Activated T-helper 9 cell treated with anti-CD3 and anti-CD28 coated beads, Interleukin-2, amount 50 U/mL, for 16 hours (primary cell): ENCODE measurements at regions not wholly inside any gene's neighbourhood (a gene's known extent, or its start where the extent isn't known, plus 50 kb on each side); places are given as distances from the start of the nearest gene placed in this dataset.
"Not testable (repeated sequence)": the region's sequence is repeated elsewhere in the genome, so short reads cannot be mapped to it uniquely, and the experiment has no call there.

Experiments used
- DNase-seq: peaks from one replicate; pipeline ENCODE4 v3.0.0-alpha.2; 2020; ENCODE audit warnings: low read depth

DNA sequence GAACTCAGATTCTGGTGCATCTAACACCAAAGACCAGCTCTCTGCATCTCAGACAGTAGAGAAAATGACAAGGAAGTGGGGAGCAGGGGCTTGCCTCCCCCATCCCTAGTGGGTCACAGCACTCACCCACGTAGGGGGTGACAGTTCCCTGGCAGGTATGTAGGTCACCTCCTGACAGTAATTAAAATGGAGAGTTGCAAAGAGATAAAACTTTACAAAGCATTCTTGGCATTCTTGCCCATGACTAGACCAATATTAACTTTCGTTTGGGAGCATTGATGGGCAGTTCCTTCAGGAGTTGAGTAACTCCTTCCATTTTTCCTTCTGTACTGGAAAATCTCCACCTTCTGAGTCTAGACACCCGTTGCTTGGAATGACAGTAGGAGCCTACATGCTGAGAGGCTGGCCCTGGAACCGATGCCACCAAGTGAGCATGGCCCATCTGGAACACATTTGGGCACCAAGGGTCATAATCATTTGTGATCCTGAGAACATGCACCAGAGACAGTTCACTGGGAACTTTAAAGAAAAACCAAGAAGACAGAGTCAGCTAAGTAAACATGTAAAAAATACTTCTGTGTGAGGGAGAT lies 81.5 kb upstream of the MSX2 start:
- DNase-seq, result no peak

- no peak for DNase-seq
Observed at GRCh38 chr5:174644436-174644835, 79.9 kb upstream of the MSX2 start.

DNA sequence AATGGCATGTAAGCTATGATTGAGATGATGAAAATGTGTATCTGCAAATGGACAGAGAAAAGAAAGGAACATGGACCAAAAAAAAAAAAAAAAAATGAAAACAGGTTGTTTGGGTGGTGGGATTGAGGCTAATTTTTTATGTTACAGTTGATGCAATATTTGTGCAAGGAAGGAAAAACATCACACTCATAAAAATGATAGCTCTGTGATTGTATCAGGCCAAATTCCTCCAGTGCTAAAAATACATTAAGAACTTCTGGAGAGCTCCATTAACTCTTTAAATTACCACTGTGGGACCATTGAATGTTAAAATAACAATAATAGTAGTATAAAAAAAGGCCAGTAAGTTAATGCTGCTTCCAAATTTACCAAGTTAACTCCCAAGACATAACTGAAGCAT lies 79.5 kb upstream of the MSX2 start:
- DNase-seq, result no peak

DNA sequence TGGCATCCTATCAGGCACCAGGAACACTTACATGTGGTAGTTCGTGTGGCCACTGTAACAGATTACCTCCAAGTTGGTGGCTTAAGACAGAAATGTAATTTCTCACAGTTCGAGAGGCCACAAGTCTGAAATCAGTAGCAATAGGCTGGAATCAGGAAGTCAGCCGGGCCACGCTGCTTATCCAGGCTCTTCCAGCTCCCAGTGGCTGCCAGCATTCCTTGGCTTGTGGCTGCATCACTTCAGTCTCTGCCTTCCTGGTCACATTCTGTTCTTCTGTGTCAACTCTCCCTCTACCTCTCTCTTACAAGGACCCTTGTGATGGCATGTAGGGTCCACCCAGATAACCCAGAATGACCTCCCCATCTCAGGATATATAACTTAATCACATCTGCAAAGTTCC lies 78.7 kb upstream of the MSX2 start:
- no peak for DNase-seq

DNA sequence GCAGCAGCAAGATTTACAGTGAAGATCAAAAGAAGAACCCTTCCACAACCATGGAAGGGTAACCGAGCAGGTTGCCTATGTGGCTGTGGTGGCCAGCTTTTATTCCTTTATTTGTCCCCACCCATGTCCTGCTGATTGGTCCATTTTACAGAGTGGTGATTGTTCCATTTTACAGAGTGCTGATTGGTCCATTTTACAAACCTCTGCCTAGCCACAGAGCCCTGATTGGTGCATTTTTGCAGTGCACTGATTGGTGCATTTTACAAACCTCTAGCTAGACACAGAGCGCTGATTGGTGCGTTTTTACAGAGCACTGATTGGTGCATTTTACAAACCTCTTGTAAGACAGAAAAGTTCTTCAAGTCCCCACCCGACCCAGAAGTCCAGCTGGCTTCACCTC lies 75.8 kb upstream of the MSX2 start:
- not testable (repeated sequence) for DNase-seq

DNA sequence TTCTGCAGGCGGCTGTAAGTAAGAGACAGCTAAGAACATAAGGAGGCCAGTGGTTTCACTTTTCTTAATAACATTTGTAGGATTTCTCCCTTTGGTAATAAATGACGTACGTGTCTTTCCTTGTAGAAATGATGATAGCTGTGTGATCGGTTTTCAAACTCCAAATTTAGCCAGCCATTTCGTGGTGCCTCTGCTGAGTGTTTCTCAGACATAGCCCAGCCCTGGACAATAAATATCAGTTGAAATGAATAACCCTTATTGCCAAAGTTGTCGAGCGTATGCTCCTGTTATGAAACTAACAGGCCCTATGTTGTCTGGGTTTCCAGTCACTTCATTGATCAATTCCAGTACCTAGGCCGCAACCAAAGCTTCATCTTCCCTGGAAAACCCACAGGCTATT lies 75.0 kb upstream of the MSX2 start:
- no peak for DNase-seq

GRCh38 chr5:174654442-174654841 lies 69.9 kb upstream of the MSX2 start:
- DNase-seq, result no peak

- no peak for DNase-seq
Observed at GRCh38 chr5:174655351-174655750, 69.0 kb upstream of the MSX2 start.

DNA sequence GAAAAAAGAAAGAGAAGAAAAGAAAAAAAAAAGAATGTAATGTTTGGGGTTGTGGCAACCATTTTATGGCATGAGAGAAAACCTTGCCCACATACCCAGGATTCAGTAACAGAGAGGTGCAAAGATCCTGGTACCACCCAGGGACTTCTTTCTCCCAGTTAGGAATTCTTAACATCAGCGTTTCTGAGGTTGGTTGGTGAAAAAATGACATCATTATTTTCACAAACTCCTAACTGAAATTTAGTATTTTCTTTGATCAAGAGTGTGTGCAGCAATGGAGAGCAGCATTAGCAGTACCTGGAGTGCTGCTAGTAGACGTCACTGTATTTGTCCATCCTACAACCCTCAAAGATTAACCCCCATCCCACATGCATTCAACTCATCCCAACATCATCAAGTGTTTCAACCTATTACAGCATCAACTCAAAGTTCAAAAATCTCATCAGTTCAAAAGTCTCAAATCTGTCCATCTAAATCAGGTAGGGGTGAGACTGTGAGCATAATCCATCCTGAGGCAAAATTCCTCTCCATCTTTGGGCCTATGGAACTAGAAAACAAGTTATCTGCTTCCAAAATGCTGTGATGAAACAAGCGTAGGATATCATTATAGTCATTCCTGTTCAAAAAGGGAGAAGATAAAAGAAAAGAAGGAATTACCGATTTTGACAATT lies 60.1 kb upstream of the MSX2 start:
- DNase-seq, result no peak

- no peak for DNase-seq
Observed at GRCh38 chr5:174665347-174665746, 59.0 kb upstream of the MSX2 start.

DNA sequence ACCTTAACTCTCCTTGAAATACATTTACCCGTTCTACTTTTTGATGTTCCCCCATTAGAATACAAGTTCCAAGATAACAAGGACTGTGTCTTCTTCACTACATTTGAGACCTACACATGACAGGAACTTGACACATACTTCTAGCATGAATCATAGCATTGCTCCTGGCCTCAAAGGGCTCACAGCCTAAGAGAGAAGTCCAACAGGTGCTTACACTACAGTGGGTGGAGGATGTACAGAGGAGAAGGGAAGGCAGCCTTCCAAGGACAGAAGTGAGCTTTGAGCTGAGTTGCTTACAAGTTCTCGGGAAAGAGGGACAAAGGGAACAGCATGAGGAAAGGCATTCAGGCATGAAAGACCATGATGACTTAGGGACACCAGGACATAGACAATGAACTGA lies 56.9 kb upstream of the MSX2 start:
- DNase-seq, result no peak

- DNase-seq, result no peak
Observed at GRCh38 chr5:174668349-174668748, 56.0 kb upstream of the MSX2 start.
